Inflammatory macrophage (primary cell): ENCODE measurements at regions not wholly inside any gene's neighbourhood (a gene's known extent, or its start where the extent isn't known, plus 50 kb on each side); places are given as distances from the start of the nearest gene placed in this dataset.
"Not testable (repeated sequence)": the region's sequence is repeated elsewhere in the genome, so short reads cannot be mapped to it uniquely, and the experiment has no call there.

Experiments used
- DNase-seq, 2 donors: peaks; one replicate each; pipeline ENCODE4 v3.0.0-alpha.2; 2020 to 2022

GRCh38 chr14:45838597-45838996 lies 585.6 kb upstream of the MIS18BP1 start:
- no peak for DNase-seq

DNA sequence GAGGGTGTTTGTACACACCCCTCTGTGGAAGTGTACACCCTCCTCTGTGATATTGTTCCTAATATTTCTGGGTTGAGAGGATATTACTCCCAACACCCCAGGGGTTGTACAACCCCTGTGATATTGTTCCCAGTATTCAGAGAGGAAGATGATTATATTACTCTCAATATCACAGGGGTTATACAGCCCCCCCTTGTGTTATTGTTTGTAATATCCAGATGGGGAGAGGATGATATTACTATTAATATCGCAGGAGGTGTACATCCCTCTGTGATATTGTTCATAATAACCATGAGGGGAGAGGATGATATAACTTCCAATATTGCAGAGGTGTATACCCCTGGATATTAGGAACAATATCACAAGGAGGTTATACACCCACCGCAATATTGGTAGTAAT lies 566.1 kb upstream of the MIS18BP1 start:
- no peak for DNase-seq

DNA sequence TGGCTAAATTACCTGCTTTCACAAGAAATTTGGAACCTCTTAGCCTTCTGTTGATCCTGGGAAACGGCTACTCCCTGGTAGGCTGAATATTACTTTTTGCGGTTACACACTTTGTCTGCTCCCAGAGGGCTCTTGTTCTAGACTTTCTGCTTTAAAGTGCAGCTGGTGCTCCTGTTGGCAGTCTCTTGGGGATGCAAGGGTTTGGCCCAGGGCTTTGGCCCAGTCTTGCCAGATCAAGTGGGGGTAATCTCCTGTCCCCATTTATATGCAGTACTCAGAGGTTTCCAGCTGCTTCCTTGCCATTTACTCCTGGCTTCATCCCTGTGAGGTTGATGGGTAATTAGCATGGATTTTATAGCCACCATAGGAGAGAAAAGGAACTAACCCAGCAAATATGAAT lies 558.2 kb upstream of the MIS18BP1 start:
- DNase-seq, result no peak

DNA sequence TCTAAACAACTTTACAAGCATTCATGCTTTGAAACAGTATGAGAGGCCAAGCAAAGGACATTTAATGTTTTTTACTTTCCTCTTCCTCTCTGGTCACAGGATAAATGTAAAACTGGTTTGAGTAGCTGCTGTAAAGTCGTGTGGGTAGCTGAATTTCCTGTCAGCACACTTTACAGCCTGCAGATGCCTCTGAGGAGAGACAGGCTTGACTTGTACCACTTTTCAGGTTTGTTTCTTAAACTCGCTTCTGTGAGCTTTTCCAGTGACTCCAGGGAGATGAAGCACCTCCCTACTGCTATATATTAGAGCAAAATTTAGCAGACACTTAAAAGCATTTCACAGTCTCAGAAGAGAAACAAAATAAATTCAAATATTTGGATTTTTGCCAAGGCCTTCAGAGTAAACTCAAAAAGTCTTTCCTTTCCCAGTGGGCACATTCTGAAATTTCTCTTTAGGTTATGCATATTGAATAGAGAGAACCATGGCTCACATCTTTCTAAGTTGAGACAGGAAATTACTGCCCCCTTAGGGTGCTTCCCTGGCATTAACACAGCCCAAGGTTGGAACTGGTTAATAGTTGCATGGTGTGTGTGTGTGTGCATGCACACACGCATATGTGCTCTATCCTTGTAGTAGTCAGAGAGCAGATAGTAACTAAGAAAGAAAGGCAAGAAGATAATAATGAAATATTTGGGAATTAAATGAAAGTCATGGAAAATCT lies 557.3 kb upstream of the MIS18BP1 start:
- no peak for DNase-seq

GRCh38 chr14:45807178-45807899 lies 554.3 kb upstream of the MIS18BP1 start:
- no peak for DNase-seq

- no peak for DNase-seq
Measured at GRCh38 chr14:45799511-45799910, 546.5 kb upstream of the MIS18BP1 start.

DNA sequence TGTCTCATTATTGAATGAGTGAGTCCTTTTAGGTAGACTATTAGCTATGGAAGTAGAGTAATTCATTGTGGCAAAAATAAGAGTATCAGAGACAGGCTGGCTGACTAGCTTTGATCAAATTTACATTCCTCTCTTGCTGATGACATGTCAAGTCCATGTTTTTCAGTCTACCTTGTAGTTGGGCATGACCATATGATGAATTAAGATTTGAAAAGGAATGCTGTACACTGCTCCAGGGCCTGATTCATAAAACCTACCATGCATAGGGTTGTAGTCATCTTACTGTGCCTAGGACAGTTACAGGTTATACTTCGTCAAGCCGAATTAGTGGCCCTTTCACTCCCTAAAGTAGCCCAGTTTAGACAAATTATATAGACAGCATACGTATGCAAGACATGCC lies 545.7 kb upstream of the MIS18BP1 start:
- DNase-seq, result no peak

- not testable (repeated sequence) for DNase-seq
Measured at GRCh38 chr14:45796006-45796405, 543.0 kb upstream of the MIS18BP1 start.

- no peak for DNase-seq
Measured at GRCh38 chr14:45793081-45793480, 540.1 kb upstream of the MIS18BP1 start.

DNA sequence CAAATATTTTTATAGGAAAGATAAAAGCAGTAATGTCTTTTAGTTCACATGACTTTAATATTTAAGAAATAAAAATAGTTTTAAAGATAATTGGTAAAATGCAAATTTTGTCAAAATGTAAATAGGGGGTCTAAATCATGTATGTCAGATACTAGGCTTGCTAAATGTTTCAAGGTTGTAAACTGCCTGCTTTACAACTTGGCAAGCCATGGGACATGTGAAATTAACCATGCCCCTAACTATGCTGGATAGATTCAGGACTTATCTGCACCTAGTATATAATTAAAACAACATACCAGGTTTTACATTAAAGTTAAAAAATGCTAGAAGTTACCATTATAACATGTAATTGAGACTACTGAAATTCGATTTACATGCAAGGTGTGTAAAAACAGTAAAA lies 537.3 kb upstream of the MIS18BP1 start:
- no peak for DNase-seq

DNA sequence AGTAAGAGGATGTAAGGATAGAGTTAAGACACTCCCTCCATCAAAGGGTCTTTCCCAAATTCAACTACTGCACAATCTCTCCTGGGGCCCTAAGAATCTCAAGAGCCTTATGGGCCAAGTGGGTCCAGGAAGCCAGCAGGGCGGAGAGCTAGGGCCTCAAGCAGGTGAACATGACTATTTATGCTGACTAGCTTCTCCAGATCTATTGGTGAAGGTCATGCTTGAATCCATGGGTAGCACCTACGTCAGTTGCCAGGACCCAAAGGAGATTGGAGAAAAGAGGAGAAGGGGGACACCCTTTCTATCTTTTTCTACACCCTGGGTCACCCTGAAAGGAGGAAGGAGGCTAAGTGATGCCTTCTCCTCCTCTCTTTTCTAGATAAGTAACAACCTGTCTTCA lies 534.2 kb upstream of the MIS18BP1 start:
- DNase-seq, result no peak

GRCh38 chr14:45786266-45786665 lies 533.3 kb upstream of the MIS18BP1 start:
- DNase-seq, result no peak

GRCh38 chr14:45785240-45785639 lies 532.2 kb upstream of the MIS18BP1 start:
- no peak for DNase-seq

GRCh38 chr14:45766247-45766646 lies 513.2 kb upstream of the MIS18BP1 start:
- DNase-seq, result no peak

- no peak for DNase-seq
Measured at GRCh38 chr14:45757655-45758054, 504.7 kb upstream of the MIS18BP1 start.

DNA sequence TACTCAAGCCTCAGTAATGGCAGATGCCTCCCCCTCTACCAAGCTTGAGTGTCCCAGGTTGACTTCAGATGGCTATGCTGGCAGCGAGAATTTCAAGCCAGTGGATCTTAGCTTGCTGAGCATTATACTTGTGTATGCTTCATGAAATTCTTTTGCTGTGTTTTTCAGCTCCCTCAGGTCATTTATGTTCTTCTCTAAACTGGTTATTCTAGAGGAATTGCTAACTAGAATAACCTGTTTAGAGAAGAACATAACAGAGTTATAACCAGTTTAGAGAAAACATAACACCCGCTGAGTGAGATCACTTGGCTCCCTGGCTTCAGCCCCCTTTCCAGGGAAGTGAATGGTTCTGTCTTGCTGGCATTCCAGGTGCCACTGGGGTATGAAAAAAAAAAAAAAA lies 503.4 kb upstream of the MIS18BP1 start:
- not testable (repeated sequence) for DNase-seq

- no peak for DNase-seq
Measured at GRCh38 chr14:45743884-45744283, 490.9 kb upstream of the MIS18BP1 start.

GRCh38 chr14:45742187-45742586 lies 489.2 kb upstream of the MIS18BP1 start:
- no peak for DNase-seq

DNA sequence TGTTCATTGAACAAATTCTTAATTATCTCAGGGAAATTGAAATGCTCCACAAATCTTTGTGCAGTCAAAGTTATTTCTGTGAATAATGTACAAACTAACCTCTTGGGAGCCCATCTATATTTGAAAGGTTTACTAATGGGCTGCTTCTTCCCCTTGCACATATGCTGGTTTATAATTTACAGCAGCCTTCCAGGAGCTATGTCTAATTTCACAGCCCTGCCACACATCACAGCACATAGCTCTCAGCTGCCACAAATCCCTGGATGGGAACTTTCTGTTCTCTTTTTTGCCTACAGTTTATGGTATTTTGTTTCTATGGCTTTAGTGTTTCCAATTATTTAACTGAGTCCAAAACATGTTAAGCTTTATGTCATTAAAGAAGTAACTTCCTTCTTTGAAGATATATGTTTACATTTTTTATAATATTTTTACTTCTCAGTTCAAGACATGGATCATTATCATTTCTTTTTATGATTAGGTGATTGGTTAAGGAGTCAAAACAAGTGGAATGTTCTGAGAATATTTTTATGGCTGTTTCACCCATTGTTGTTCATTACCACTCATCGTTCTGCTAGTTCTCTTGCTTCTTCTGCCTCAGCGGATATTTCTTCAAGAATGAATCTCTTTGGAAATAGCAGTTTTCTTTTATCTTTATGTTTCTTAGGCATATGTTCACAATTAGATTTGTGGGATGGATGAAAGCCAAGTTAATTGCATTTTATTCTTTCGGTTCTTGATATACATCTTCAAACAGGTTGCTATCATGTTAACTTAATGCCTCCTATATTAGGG lies 475.6 kb upstream of the MIS18BP1 start:
- DNase-seq, result no peak

DNA sequence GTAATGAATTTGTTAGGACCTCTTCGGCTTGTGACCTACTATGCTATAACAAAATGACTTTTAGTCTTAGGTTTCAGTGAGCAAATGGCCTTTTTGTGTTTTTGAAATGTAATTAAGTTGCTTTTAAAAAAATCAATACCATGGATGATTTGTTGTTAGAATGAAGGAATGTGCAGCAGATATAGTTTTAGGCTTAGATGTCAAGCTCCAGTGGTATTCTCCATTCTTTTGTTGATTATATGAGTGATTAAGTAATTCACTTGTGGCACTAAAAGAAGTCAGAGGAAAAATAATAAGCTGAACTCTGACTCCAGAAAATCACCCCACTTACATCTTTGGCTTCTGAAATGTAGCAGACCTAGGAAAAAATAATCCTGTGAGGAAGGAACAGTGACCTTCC lies 474.1 kb upstream of the MIS18BP1 start:
- no peak for DNase-seq

GRCh38 chr14:45721472-45721871 lies 468.5 kb upstream of the MIS18BP1 start:
- no peak for DNase-seq

DNA sequence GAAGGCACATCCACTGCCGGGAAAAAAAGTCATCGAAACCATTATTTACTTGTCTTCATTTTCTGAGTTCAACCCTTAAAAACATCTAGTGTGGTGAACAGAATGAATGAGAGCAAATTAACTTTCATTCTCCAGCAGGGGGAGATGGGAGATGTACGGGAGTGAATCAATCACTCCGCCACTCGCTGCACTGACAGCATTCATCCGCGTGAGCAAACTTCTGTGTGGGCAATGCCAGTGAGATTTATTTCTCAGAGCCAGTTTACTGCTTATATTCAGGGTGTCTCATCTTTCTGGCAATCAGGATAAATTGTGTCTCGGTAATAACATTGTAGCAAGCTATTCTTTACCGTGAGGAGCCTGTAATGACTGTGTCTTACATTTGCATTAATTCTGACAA lies 463.6 kb upstream of the MIS18BP1 start:
- no peak for DNase-seq

- no peak for DNase-seq
Measured at GRCh38 chr14:45715946-45716345, 462.9 kb upstream of the MIS18BP1 start.

DNA sequence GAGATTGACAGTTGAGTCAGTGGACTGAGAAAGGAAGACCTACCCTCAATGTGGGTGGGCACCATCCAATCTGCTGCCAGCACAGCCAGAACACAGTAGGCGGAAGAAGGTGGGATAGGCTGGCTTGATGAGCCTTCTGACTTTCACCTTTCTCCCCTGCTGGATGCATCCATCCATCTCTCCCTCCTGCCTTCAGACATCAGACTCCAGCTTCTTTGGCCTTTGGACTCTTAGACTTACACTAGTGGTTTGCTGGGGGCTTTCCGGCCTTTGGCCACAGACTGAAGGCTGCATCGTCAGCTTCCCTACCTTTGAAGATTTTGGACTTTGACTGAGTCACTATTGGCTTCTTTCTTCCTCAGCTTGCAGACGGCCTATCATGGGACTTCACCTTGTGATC lies 456.5 kb upstream of the MIS18BP1 start:
- no peak for DNase-seq
